ENCODE measurements at regions not wholly inside any gene's neighbourhood (a gene's known extent, or its start where the extent isn't known, plus 50 kb on each side); places are given as distances from the start of the nearest gene placed in this dataset.

GRCh38 chr10:20709708-20710107 is 187.4 kb downstream of the NEBL start:
- TF ChIP-seq CTCF (IDR thresholded peaks at IDR 0.05; ENCODE audit: low read depth, low read length, missing control alignments) = no peak
- Histone ChIP-seq H3K27me3 (replicated peaks) (no peaks in the 10 kb centered on the region), H3K27ac (no peak overlapping the region), H3K4me3 (ENCODE audit: low read depth, low read length) (no peak overlapping the region), H3K36me3 (replicated peaks) (no peaks in the 10 kb centered on the region)
- in situ Hi-C loops (cut with HindIII; ENCODE audit: low pct_ligation_motif_present, low sequenced_read_pairs) = no loop called here
- DNase-seq = no peak

- DNase-seq = no peak
- in situ Hi-C loops (cut with HindIII; ENCODE audit: low pct_ligation_motif_present, low sequenced_read_pairs) = no loop called here
- Histone ChIP-seq H3K27ac (no peak overlapping the region), H3K36me3 (replicated peaks) (no peaks in the 10 kb centered on the region), H3K4me3 (ENCODE audit: low read depth, low read length) (no peak overlapping the region), H3K27me3 (replicated peaks) (no peaks in the 10 kb centered on the region)
- TF ChIP-seq CTCF (IDR thresholded peaks at IDR 0.05; ENCODE audit: low read depth, low read length, missing control alignments) = no peak
Measured at GRCh38 chr10:20708305-20708704, 188.8 kb downstream of the NEBL start.

- no peaks in the 10 kb centered on the region for H3K36me3 ChIP-seq (replicated peaks)
- no peak overlapping the region for H3K27ac ChIP-seq
- DNase-seq = no peak
- in situ Hi-C loops (cut with HindIII; ENCODE audit: low pct_ligation_motif_present, low sequenced_read_pairs) = no loop called here
- H3K4me3 ChIP-seq (ENCODE audit: low read depth, low read length) = no peak overlapping the region
- no peaks in the 10 kb centered on the region for H3K27me3 ChIP-seq (replicated peaks)
- no peak for TF ChIP-seq CTCF (IDR thresholded peaks at IDR 0.05; ENCODE audit: low read depth, low read length, missing control alignments)
Measured at GRCh38 chr10:20707251-20707650, 189.9 kb downstream of the NEBL start.

- Histone ChIP-seq H3K36me3 (replicated peaks) (no peaks in the 10 kb centered on the region), H3K27me3 (replicated peaks) (no peaks in the 10 kb centered on the region), H3K4me3 (ENCODE audit: low read depth, low read length) (no peak overlapping the region), H3K27ac (no peak overlapping the region)
- in situ Hi-C loops (cut with HindIII; ENCODE audit: low pct_ligation_motif_present, low sequenced_read_pairs) = no loop called here
- no peak for DNase-seq
- TF ChIP-seq CTCF (IDR thresholded peaks at IDR 0.05; ENCODE audit: low read depth, low read length, missing control alignments) = no peak
Measured at GRCh38 chr10:20698837-20699236, 198.3 kb downstream of the NEBL start.

- H3K27me3 ChIP-seq (replicated peaks) = no peaks in the 10 kb centered on the region
- no peaks in the 10 kb centered on the region for H3K36me3 ChIP-seq (replicated peaks)
- no peak overlapping the region for H3K27ac ChIP-seq
- in situ Hi-C loops (cut with HindIII; ENCODE audit: low pct_ligation_motif_present, low sequenced_read_pairs) = no loop called here
- TF ChIP-seq CTCF (IDR thresholded peaks at IDR 0.05; ENCODE audit: low read depth, low read length, missing control alignments) = no peak
- H3K4me3 ChIP-seq (ENCODE audit: low read depth, low read length) = no peak overlapping the region
- no peak for DNase-seq
Measured at GRCh38 chr10:20694296-20694695, 202.8 kb downstream of the NEBL start.

GRCh38 chr10:20688797-20689544 is 208.1 kb downstream of the NEBL start:
- no peak for TF ChIP-seq CTCF (IDR thresholded peaks at IDR 0.05; ENCODE audit: low read depth, low read length, missing control alignments)
- in situ Hi-C loops (cut with HindIII; ENCODE audit: low pct_ligation_motif_present, low sequenced_read_pairs) = no loop called here
- no peak overlapping the region for H3K27ac ChIP-seq
- no peaks in the 10 kb centered on the region for H3K36me3 ChIP-seq (replicated peaks)
- no peak overlapping the region for H3K4me3 ChIP-seq (ENCODE audit: low read depth, low read length)
- DNase-seq = no peak
- no peaks in the 10 kb centered on the region for H3K27me3 ChIP-seq (replicated peaks)

Measured in brain microvascular endothelial cell (primary cell).